HCT116 (cell line): ENCODE measurements at regions not wholly inside any gene's neighbourhood (a gene's known extent, or its start where the extent isn't known, plus 50 kb on each side); places are given as distances from the start of the nearest gene placed in this dataset.
"Not testable (repeated sequence)": the region's sequence is repeated elsewhere in the genome, so short reads cannot be mapped to it uniquely, and the experiment has no call there.

Experiments used
- ATF3 ChIP-seq: IDR thresholded peaks from 2 replicates; pipeline ENCODE4 v1.6.1; 2012
- CEBPB ChIP-seq: IDR thresholded peaks from 2 replicates; pipeline ENCODE4 v1.6.1; 2012; ENCODE audit warnings: low read depth
- CTCF ChIP-seq, 3 experiments: fragments of 200-600 bp in 1 of 3; sonication (generic) in 1 of 3; IDR thresholded peaks in 2 of 3; conservative IDR thresholded peaks in 1 of 3; 2 replicates each; pipeline ENCODE4 v1.5.1; 2012 to 2017; ENCODE audit warnings: low read depth in 2 of 3, low read length in 2 of 3, antibody characterized with exemption in 1 of 3, borderline replicate concordance in 1 of 3, control low read depth in 1 of 3, mild to moderate bottlenecking in 1 of 3, mixed read lengths in 1 of 3, mixed run types in 1 of 3, moderate library complexity in 1 of 3; ENCODE audit not compliant: insufficient read depth in 1 of 3
- EZH2 ChIP-seq: fragments of 200-600 bp; sonication (generic); IDR thresholded peaks from 2 replicates; pipeline ENCODE4 v1.6.1; 2017; ENCODE audit warnings: antibody characterized with exemption, mixed run types
- JUND ChIP-seq: IDR thresholded peaks from 2 replicates; pipeline ENCODE4 v1.6.1; 2012
- POLR2A ChIP-seq: IDR thresholded peaks from 2 replicates; pipeline ENCODE4 v1.7.0; 2011; ENCODE audit warnings: borderline replicate concordance; ENCODE audit not compliant: insufficient read depth, insufficient read length; ENCODE audit errors: extremely low read depth
- POLR2AphosphoS5 ChIP-seq: IDR thresholded peaks from 2 replicates; pipeline ENCODE4 v1.6.1; 2011; ENCODE audit warnings: mild to moderate bottlenecking, low read depth, low read length, moderate library complexity
- RAD21 ChIP-seq: IDR thresholded peaks from 2 replicates; pipeline ENCODE4 v1.6.1; 2012; ENCODE audit warnings: low read depth, mild to moderate bottlenecking
- SP1 ChIP-seq: IDR thresholded peaks from 2 replicates; pipeline ENCODE4 v1.6.1; 2012; ENCODE audit warnings: low read depth
- SRF ChIP-seq: IDR thresholded peaks from 2 replicates; pipeline ENCODE4 v1.6.1; 2012; ENCODE audit warnings: low read depth
- ZBTB33 ChIP-seq: IDR thresholded peaks from 2 replicates; pipeline ENCODE4 v1.6.1; 2011; ENCODE audit warnings: mild to moderate bottlenecking, low read length, moderate library complexity; ENCODE audit not compliant: insufficient replicate concordance; ENCODE audit errors: extremely low read depth
- ZFX ChIP-seq: fragments of 450-650 bp; IDR thresholded peaks from 2 replicates; pipeline ENCODE4 v1.6.1; 2017
- ZNF274 ChIP-seq: fragments of 200-500 bp; sonication (Bioruptor generic); IDR thresholded peaks from 2 replicates; pipeline ENCODE4 v1.6.1; 2014; ENCODE audit warnings: mild to moderate bottlenecking, low read depth, low read length, inconsistent platforms

- not testable (repeated sequence) for TF ChIP-seq CTCF (IDR thresholded peaks at IDR 0.05 in 2 of 3, conservative IDR thresholded peaks at IDR 0.05 in 1 of 3; ENCODE audit: borderline replicate concordance in 1 of 3, insufficient read depth in 1 of 3, low read depth in 2 of 3, low read length in 2 of 3); ZBTB33; CEBPB; POLR2AphosphoS5; SRF; JUND; ZNF274; RAD21; ZFX; EZH2; SP1; POLR2A; ATF3
Measured at GRCh38 chr4:4030509-4030908, 196.2 kb downstream of the OTOP1 start.
